Stimulated activated CD8-positive, alpha-beta memory T cell treated with anti-CD3 and anti-CD28 coated beads, Interleukin-7, amount 100 ng/mL, for 48 hours (primary cell): ENCODE measurements at regions not wholly inside any gene's neighbourhood (a gene's known extent, or its start where the extent isn't known, plus 50 kb on each side); places are given as distances from the start of the nearest gene placed in this dataset.
"Not testable (repeated sequence)": the region's sequence is repeated elsewhere in the genome, so short reads cannot be mapped to it uniquely, and the experiment has no call there.

ENCODE experiments used
- DNase-seq, 2 donors: peaks; one replicate each; pipeline ENCODE4 v3.0.0-alpha.2; 2020; ENCODE audit warnings: low read depth in 1 of 2; ENCODE audit errors: extremely low read depth in 1 of 2

DNA sequence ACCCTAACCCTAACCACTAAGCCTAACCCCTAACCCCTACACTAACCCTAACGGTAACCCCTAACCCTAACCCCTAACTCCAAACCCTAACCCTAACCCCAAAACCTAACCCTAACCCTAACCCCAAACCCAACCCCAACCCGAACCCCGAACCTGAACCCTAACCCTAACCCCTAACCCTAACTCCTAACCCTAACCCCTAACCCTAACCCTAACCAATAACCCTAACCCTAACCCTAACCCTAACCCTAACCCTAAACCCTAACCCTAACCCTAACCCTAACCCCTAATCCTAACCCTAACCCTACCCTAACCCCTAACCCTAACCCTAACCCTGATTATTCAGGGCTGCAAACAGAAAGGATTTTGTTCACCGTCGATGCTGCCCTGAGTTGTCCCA lies 144.6 kb upstream of the DUSP22 start:
- not testable (repeated sequence) for DNase-seq

- DNase-seq: peak; percentile 86 to 95
Observed at GRCh38 chr6:148051-148984, 144.0 kb upstream of the DUSP22 start.

- DNase-seq: not testable (repeated sequence)
Observed at GRCh38 chr6:150147-150546, 142.1 kb upstream of the DUSP22 start.

GRCh38 chr6:152436-152835 lies 139.9 kb upstream of the DUSP22 start:
- DNase-seq: not testable (repeated sequence)

GRCh38 chr6:153026-153425 lies 139.3 kb upstream of the DUSP22 start:
- not testable (repeated sequence) for DNase-seq

DNA sequence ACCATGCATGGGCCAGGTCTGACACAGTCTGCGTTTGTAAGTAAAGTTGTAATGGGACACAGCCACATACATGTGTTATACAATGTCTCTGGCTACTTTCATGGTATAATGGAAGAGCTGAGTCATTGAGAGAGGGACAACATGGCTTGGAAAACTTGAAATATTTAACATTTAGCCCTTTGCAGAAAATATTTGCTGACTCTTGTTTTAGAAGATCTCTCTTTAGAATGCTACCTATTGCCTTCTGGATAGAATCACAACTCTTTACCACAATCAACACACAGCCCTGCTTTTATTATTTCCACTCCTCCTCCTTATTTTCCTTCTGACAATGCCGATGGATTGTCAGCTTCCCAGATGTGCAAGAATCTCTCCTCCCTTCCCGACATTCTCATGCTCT lies 138.4 kb upstream of the DUSP22 start:
- DNase-seq: not testable (repeated sequence)

DNA sequence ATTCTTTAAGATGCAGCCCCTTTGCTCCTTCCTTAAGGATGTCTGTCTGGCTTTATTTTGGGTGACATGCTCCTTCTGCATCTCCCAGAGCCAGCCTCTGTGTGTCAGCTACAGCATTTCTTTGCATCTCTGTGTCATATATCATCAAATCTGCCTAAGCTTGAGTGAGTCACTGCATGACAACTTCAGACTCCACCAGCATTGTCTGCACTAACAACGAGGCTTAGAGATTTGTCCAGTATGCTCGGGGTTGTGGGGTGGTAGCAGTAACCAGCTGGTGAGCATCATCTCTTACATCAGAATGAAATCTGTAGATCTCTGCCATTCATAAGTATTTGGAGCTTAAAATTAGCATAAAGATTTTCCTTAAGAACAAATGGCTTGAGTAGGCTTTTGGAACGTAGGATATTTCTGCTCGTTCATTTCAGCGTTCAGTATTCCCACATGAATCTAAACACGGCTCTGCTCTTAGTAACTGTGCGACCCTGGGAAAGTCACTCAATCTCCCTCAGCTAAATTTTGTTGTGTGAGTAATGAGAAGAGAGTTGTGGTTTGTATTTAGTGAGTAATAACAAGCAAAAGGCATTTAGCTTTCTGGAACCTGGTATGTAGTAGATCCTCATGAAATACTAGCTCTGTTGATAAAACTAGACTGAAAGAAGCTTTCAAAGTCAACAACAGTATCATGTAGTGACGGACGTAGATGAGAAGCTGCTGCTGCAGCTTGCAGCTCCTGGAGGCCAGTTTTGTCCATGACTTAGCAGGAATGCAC lies 137.8 kb upstream of the DUSP22 start:
- DNase-seq: peak in 1 of 2 donors; percentile 25

GRCh38 chr6:156010-156409 lies 136.3 kb upstream of the DUSP22 start:
- DNase-seq: no peak

DNA sequence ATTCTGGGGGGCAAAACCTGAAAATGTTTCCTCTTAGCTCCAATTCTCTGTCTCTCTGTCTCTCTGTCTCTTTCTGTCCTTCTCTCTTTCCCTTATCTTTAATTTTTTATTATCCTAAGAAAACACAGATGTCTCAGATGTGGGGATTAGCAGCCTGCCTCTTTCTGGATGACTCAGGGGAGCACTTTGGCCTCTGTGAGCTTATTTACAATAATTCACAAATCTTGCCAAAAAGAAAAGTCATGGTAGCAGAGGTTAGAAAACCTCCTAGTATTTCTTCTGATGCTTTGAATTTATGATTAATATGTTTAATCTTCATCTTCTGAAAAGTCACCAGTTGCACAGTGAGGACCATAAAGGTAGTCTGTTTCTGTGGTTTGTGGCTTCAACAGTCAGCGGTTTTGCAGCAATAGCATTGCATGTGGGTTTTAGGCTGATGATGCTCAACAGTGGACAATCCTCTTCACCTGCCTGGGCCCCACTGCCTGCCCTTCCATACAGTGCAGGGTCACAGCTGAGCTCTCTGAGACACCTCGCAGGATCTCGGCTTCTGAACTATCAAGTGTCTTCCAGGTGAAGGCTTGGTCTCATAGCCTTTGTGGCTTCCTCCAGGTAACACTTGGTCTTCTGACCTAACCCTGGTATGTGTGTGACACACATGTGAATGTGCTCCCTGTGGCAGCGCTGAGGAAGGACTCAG lies 135.7 kb upstream of the DUSP22 start:
- not testable (repeated sequence) for DNase-seq

DNA sequence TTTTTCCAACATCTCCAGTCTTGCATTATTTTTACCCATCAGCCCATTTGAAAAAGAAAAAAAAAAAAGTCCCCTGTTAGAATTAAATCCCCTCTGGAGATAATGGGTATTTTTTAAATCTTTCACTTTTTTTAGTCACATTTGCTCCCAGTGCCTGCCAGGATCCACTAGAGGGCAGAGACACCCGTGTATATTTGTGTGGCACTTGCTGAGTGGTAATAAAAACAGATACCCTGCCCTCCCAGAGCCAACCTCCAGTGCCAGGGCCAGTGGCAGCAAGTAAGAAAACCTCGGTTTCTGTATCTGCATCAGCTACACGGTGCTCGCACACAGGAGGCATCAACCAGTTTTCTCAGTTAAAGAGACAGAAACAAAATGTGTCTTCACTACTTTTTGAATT lies 135.1 kb upstream of the DUSP22 start:
- not testable (repeated sequence) for DNase-seq

DNA sequence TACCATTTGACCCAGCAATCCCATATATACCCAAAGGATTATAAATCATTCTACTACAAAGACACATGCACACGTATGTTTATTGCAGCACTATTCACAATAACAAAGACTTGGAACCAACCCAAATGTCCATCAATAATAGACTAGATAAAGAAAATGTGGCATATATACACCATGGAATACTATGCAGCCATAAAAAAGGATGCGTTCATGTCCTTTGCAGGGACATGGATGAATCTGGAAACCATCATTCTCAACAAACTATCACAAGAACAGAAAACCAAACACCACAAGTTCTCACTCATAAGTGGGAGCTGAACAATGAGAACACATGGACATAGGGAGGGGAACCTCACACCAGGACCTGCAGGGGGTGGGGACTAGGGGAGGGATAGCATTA lies 130.6 kb upstream of the DUSP22 start:
- DNase-seq: not testable (repeated sequence)

- DNase-seq: no peak
Observed at GRCh38 chr6:164720-165119, 127.6 kb upstream of the DUSP22 start.

DNA sequence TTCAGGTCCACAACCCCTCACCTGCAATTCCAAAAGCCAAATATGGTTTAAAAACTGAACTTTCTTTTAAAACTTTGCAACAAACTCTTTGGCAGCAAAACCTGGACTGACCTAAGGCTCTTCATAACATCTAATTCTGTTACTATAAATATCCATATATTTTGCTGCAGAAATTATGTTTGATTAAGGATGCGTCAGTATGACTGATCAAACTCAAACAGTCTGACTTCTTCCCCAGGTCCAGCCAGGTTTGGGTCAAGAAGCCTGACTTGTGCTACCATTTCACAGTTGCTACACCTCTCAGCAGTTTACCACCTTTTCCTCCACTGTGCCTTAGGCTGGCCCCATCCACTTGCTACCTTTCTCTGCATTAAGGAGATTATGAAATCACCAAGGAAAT lies 127.0 kb upstream of the DUSP22 start:
- no peak for DNase-seq

DNA sequence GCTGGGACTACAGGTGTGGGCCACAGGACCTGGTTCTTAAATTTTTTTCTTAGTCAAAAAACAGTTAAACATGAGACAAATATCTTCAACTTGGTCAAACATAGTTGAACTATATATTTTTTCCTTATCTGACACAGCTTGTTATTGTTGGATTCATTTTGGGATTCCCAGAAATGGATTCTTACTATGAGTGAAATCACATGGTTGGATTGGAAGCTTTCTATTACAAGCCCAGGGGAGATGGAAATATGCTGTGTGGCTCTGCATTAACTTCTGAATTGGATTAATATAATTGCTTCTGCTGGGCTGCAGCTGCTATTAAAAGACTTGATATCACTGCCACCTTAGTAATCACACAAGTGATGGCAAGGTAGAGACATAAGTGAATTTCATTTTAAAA lies 126.4 kb upstream of the DUSP22 start:
- no peak for DNase-seq

DNA sequence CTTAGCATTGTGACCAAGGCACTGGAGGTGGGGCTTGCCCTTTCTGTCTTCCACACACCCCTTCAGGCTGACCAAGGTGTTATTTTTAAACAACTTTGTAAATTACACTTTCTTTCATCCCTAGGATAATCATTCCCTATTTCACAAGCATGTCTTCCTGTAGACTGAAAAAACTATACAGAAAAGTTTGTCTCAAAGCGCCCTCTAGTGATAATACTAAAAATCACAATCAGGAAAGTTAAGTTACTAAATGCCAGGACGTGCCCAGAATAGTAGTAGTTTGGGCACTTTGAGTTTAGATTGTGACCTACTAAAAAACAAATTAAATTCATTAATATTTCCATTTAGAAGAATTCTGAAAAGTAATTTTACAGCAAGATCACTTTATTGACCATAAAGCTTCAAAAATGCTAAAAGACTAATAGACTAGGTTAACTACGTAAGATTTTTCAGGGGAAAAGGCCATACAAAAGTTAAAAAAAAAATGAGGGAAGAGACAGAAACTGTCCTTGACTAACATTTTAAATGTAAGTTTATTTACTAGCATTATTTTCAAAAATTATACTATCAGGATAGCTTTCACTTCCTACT lies 123.3 kb upstream of the DUSP22 start:
- no peak for DNase-seq

DNA sequence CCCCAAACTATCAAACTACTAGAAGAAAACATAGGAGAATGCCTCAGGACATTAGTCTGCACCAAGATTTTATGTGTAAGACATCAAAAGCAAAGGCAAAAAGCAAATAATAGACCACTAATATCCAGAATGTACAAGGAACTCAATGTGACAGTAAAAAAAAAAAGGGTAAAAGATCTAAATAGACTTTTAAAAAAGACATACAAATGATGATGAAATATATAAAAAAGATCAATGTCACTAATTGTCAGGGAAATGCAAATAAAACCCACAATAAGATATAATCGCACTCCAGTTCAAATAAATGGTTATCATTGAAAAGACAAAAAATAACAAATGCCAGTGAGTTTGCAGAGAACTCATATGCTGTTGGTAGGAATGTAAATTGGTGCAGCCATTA lies 118.3 kb upstream of the DUSP22 start:
- no peak for DNase-seq

DNA sequence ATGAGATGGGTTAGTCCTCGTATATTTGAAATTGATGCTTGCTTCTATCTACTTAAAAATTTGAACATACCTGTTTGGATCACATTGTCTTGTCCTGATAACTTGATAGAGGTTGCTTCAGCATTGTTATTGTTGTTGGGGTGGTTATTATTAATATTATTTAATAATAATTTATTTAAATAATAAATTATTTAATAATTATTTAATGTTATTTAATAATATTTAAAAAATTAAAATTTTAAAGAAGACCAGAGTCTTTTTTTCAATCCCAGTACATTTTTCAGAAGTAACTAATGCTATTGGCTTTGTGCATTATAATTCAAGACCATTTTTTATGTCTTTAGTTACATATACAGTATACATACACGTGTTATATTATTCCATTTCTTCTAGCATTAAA lies 116.6 kb upstream of the DUSP22 start:
- DNase-seq: no peak

GRCh38 chr6:176766-177165 lies 115.5 kb upstream of the DUSP22 start:
- DNase-seq: no peak

DNA sequence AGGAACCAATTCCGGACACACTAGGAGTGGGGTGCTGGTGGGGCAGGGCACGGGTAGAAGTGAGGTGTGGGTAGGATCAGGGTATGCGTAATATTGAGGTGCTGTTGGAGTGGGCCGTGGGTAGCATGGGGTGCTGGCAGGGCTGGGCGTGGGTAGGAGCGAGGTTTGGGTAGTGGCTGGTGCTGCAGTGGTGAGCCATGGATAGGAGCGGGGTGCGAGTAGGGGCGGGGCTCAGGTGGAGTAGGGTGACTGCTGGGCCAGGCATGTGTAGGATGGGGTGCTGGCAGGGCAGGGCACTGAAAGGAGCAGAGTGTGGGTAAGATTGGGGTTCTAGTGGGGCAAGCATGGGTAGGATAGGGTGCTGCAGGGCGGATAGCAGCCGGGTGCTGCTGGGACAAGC lies 114.2 kb upstream of the DUSP22 start:
- no peak for DNase-seq

DNA sequence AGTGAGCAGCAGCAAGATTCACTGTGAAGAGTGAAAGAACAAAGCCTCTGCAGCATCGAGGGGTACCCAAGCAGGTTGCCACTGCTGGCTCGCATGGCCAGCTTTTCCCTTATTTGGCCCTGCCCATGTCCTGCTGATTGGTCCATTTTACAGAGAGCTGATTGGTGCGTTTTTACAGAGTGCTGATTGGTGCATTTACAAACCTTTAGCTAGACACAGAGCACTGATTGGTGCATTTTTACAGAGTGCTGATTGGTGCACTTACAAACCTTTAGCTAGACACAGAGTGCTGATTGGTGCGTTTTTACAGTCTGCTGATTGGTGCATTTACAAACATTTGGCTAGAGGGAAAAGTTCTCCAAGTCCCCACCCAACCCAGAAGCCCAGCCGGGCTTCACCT lies 113.4 kb upstream of the DUSP22 start:
- not testable (repeated sequence) for DNase-seq
